ENCODE measurements at regions not wholly inside any gene's neighbourhood (a gene's known extent, or its start where the extent isn't known, plus 50 kb on each side); places are given as distances from the start of the nearest gene placed in this dataset.
A peak's percentile ranks its signal among the peaks of the same experiment; 100 is the strongest.
"Not testable (repeated sequence)": the region's sequence is repeated elsewhere in the genome, so short reads cannot be mapped to it uniquely, and the experiment has no call there.

DNA sequence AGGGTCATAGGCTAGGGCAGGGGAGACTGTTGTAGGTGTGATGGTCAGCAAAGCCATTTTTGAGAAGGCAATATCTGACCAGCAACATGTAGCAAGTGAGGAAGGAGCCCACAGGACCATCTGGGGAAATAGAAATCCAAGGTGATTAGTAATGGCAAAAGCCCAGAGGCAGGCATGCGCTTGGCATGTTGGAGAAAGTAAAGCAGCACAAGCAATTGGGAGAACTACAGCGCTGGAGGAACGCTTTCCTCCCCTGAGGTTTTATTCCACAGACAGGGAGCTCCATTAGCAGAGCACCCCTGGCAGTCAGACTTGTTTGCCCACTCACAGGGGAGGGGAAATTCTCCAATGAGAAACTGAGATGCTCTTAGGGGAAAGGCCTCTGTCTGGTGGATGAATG lies 54.8 kb upstream of the FOXB2 start:
- no peaks in the 10 kb centered on the region for H3K36me3 Mint-ChIP-seq
- Histone ChIP-seq H3K4me2 (no peak overlapping the region), H3K27ac (no peak overlapping the region), H3K36me3 (no peaks in the 10 kb centered on the region), H3K4me1 (peaks cover 10% of the 10 kb centered on the region), H4K20me1 (ENCODE audit: low read depth) (no peaks in the 10 kb centered on the region), H3F3A (ENCODE audit: low read depth) (no peaks in the 10 kb centered on the region), H3K9me3 (ENCODE audit: low read depth) (no peaks in the 10 kb centered on the region), H3K79me2 (ENCODE audit: low read depth) (no peaks in the 10 kb centered on the region), H3K27me3 (no peaks in the 10 kb centered on the region), H3K4me3 (no peak overlapping the region), H2AFZ (replicated peaks) (no peak overlapping the region), H3K9ac (no peak overlapping the region)
- no peak overlapping the region for H3K27ac Mint-ChIP-seq
- peaks cover 5% of the 10 kb centered on the region for H3K27me3 Mint-ChIP-seq (ENCODE audit: insufficient read depth, low read depth)
- no peaks in the 10 kb centered on the region for H3K9me3 Mint-ChIP-seq
- peaks cover 10% of the 10 kb centered on the region for H3K4me1 Mint-ChIP-seq
- TF ChIP-seq EZH2phosphoT487 (IDR thresholded peaks at IDR 0.05) (no peak), EZH2 (IDR thresholded peaks at IDR 0.05) (no peak)
- TF ChIP-seq, protein P1, sequence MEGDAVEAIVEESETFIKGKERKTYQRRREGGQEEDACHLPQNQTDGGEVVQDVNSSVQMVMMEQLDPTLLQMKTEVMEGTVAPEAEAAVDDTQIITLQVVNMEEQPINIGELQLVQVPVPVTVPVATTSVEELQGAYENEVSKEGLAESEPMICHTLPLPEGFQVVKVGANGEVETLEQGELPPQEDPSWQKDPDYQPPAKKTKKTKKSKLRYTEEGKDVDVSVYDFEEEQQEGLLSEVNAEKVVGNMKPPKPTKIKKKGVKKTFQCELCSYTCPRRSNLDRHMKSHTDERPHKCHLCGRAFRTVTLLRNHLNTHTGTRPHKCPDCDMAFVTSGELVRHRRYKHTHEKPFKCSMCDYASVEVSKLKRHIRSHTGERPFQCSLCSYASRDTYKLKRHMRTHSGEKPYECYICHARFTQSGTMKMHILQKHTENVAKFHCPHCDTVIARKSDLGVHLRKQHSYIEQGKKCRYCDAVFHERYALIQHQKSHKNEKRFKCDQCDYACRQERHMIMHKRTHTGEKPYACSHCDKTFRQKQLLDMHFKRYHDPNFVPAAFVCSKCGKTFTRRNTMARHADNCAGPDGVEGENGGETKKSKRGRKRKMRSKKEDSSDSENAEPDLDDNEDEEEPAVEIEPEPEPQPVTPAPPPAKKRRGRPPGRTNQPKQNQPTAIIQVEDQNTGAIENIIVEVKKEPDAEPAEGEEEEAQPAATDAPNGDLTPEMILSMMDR (IDR thresholded peaks at IDR 0.05) = no peak
- no peak for DNase-seq (ENCODE audit: low spot score)
- no peak overlapping the region for H3K4me3 Mint-ChIP-seq

DNA sequence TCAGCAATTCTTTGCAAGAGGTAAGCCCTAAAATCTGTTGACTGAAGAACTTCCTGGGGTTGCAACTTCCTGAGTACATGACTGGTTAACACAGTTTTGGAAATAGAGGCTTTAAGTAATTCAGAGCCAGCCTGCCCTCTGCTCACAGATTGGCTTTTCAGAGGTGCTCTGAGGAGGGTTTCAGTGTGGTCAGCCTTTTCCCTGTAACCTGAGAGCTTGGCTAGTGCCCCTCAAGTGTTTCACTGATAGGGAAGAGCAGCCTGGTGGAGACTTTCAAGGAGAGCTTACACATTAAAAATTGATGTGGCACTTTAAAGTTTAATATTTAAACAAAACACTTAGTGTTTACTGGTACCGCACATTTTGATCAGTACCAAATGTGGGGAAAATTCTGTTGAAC lies 56.7 kb upstream of the FOXB2 start:
- H3K27ac ChIP-seq = no peak overlapping the region
- peaks cover 5% of the 10 kb centered on the region for H3K27me3 Mint-ChIP-seq (ENCODE audit: insufficient read depth, low read depth)
- H3K4me1 Mint-ChIP-seq = peaks cover 10% of the 10 kb centered on the region
- H3K9ac ChIP-seq = no peak overlapping the region
- TF ChIP-seq EZH2 (IDR thresholded peaks at IDR 0.05) (no peak), EZH2phosphoT487 (IDR thresholded peaks at IDR 0.05) (no peak)
- TF ChIP-seq, protein P1 (IDR thresholded peaks at IDR 0.05) = no peak
- H3F3A ChIP-seq (ENCODE audit: low read depth) = no peaks in the 10 kb centered on the region
- peaks cover 10% of the 10 kb centered on the region for H3K4me1 ChIP-seq
- no peaks in the 10 kb centered on the region for H3K79me2 ChIP-seq (ENCODE audit: low read depth)
- H3K36me3 Mint-ChIP-seq = no peaks in the 10 kb centered on the region
- H3K9me3 ChIP-seq (ENCODE audit: low read depth) = no peaks in the 10 kb centered on the region
- H3K9me3 Mint-ChIP-seq = no peaks in the 10 kb centered on the region
- no peak overlapping the region for H3K4me3 ChIP-seq
- peak overlapping the region; percentile 42 for H3K4me2 ChIP-seq
- H3K4me3 Mint-ChIP-seq = no peak overlapping the region
- H3K27ac Mint-ChIP-seq = no peak overlapping the region
- H2AFZ ChIP-seq (replicated peaks) = peak overlapping the region; percentile 85
- H3K27me3 ChIP-seq = no peaks in the 10 kb centered on the region
- no peaks in the 10 kb centered on the region for H3K36me3 ChIP-seq
- no peaks in the 10 kb centered on the region for H4K20me1 ChIP-seq (ENCODE audit: low read depth)
- DNase-seq (ENCODE audit: low spot score) = peak; percentile 41

DNA sequence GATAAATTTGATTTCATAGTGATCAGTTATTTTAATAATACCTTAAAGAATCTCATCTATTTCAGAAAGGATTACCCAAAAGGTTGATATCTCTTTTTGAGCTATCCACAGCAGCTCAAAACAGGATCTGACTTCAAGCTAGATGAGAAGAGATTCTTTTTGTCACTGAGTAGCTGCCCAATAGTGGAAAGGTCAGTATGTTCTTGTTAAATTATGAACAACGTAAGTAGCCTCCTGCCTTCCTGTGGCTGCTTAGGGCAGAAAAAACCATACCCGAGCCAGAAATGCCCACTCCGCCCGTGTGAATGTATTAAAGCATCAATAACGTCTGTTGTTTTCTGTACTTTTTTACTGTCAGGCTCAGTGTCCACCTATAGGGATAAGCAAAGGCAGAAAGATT lies 51.3 kb upstream of the PRUNE2 start:
- Mint-ChIP-seq H3K27ac (peak overlapping the region; percentile 6), H3K36me3 (peaks cover 3% of the 10 kb centered on the region), H3K9me3 (peaks cover 12% of the 10 kb centered on the region), H3K4me1 (peaks cover 16% of the 10 kb centered on the region), H3K4me3 (no peak overlapping the region), H3K27me3 (ENCODE audit: insufficient read depth, low read depth) (peaks cover 10% of the 10 kb centered on the region)
- Histone ChIP-seq H3K4me2 (no peak overlapping the region), H2AFZ (replicated peaks) (no peak overlapping the region), H3K79me2 (ENCODE audit: low read depth) (no peaks in the 10 kb centered on the region), H3K4me1 (peaks cover under 1% of the 10 kb centered on the region), H3K9me3 (ENCODE audit: low read depth) (no peaks in the 10 kb centered on the region), H3K9ac (no peak overlapping the region), H3K27me3 (no peaks in the 10 kb centered on the region), H3K36me3 (no peaks in the 10 kb centered on the region), H3F3A (ENCODE audit: low read depth) (no peaks in the 10 kb centered on the region), H3K27ac (no peak overlapping the region), H4K20me1 (ENCODE audit: low read depth) (no peaks in the 10 kb centered on the region), H3K4me3 (no peak overlapping the region)
- TF ChIP-seq EZH2phosphoT487 (IDR thresholded peaks at IDR 0.05) (no peak), EZH2 (IDR thresholded peaks at IDR 0.05) (no peak)
- TF ChIP-seq, protein P1 (IDR thresholded peaks at IDR 0.05) = no peak
- DNase-seq (ENCODE audit: low spot score) = no peak

DNA sequence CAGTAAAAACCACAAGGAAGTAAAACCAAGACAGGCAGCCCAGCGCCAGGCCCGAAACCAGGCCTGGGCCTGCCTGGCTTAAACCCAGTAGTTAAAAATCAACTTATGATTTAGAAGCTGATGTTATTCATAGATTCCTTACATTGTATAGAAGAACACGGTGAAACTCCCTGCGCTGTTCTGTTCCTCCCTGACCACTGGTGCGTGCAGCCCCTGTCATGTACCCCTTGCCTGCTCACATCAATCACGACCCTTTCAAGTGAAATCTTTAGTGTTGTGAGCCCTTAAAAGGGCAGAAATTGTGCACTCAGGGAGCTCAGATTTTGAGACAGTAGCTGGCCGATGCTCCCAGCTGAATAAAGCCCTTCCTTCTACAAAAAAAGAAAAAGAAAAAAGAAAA lies 50.5 kb upstream of the PRUNE2 start:
- not testable (repeated sequence) for H3K27me3 Mint-ChIP-seq (ENCODE audit: insufficient read depth, low read depth); H3K79me2 ChIP-seq (ENCODE audit: low read depth); H3F3A ChIP-seq (ENCODE audit: low read depth); H3K36me3 ChIP-seq; H3K4me2 ChIP-seq; H3K27ac ChIP-seq; DNase-seq (ENCODE audit: low spot score); H3K36me3 Mint-ChIP-seq; H4K20me1 ChIP-seq (ENCODE audit: low read depth); H3K4me3 Mint-ChIP-seq; H3K9ac ChIP-seq; H3K4me3 ChIP-seq; H3K9me3 ChIP-seq (ENCODE audit: low read depth); H3K4me1 ChIP-seq; H3K27me3 ChIP-seq; H2AFZ ChIP-seq (replicated peaks)
- Mint-ChIP-seq H3K4me1 (peaks cover 16% of the 10 kb centered on the region), H3K27ac (peak overlapping the region; percentile 99), H3K9me3 (peaks cover 12% of the 10 kb centered on the region)
